22Rv1 (cell line): ENCODE measurements at regions not wholly inside any gene's neighbourhood (a gene's known extent, or its start where the extent isn't known, plus 50 kb on each side); places are given as distances from the start of the nearest gene placed in this dataset.

Source experiments
- CTCF ChIP-seq: fragments of 450-650 bp; IDR thresholded peaks from 2 replicates; pipeline ENCODE4 v1.5.1; 2017; ENCODE audit warnings: mild to moderate bottlenecking
- ZFX ChIP-seq: fragments of 450-650 bp; IDR thresholded peaks from 2 replicates; pipeline ENCODE4 v1.6.1; 2017; ENCODE audit warnings: antibody characterized with exemption, borderline replicate concordance

- no peak for TF ChIP-seq CTCF
- TF ChIP-seq ZFX: no peak
Measured at GRCh38 chr11:119800619-119801018, 71.6 kb upstream of the NECTIN1 start.
